ENCODE measurements at regions not wholly inside any gene's neighbourhood (a gene's known extent, or its start where the extent isn't known, plus 50 kb on each side); places are given as distances from the start of the nearest gene placed in this dataset.

GRCh38 chr13:74476365-74476764 is 342.2 kb upstream of the KLF12 start:
- no peak for ATAC-seq
- no peaks in the 10 kb centered on the region for H3K9me3 ChIP-seq
- intact Hi-C loops (cut with DNase I) = no loop called here
- no peaks in the 10 kb centered on the region for H3K36me3 ChIP-seq
- 43% methylated on average over 1 of the region's 1 CpG for WGBS (ENCODE audit: insufficient coverage, low coverage, low lambda C conversion rate, missing lambda C conversion rate)
- TF ChIP-seq CTCF (IDR thresholded peaks at IDR 0.05) = no peak
- no peak for TF ChIP-seq POLR2A (IDR thresholded peaks at IDR 0.05)
- H3K27me3 ChIP-seq = no peaks in the 10 kb centered on the region
- H3K27ac ChIP-seq = no peak overlapping the region
- H3K4me3 ChIP-seq = no peak overlapping the region
- H3K4me1 ChIP-seq = no peaks in the 10 kb centered on the region
- no peak for DNase-seq

GRCh38 chr13:74466864-74467263 is 332.7 kb upstream of the KLF12 start:
- intact Hi-C loops (cut with DNase I) = no loop called here
- Histone ChIP-seq H3K9me3 (no peaks in the 10 kb centered on the region), H3K27me3 (no peaks in the 10 kb centered on the region), H3K36me3 (no peaks in the 10 kb centered on the region), H3K27ac (no peak overlapping the region), H3K4me1 (no peaks in the 10 kb centered on the region), H3K4me3 (no peak overlapping the region)
- DNase-seq = no peak
- no peak for TF ChIP-seq CTCF (IDR thresholded peaks at IDR 0.05)
- TF ChIP-seq POLR2A (IDR thresholded peaks at IDR 0.05) = no peak
- ATAC-seq = no peak

GRCh38 chr13:74466020-74466419 is 331.8 kb upstream of the KLF12 start:
- ATAC-seq (no peak), DNase-seq (no peak)
- no peak overlapping the region for H3K27ac ChIP-seq
- H3K9me3 ChIP-seq = no peaks in the 10 kb centered on the region
- WGBS (ENCODE audit: insufficient coverage, low coverage, low lambda C conversion rate, missing lambda C conversion rate) = 67% methylated on average over 2 of the region's 2 CpGs
- H3K4me1 ChIP-seq = no peaks in the 10 kb centered on the region
- intact Hi-C loops (cut with DNase I) = no loop called here
- no peaks in the 10 kb centered on the region for H3K36me3 ChIP-seq
- H3K4me3 ChIP-seq = no peak overlapping the region
- no peaks in the 10 kb centered on the region for H3K27me3 ChIP-seq
- TF ChIP-seq CTCF (IDR thresholded peaks at IDR 0.05) = no peak
- TF ChIP-seq POLR2A (IDR thresholded peaks at IDR 0.05) = no peak

- no peak overlapping the region for H3K4me3 ChIP-seq
- no peak for DNase-seq
- intact Hi-C loops (cut with DNase I) = no loop called here
- no peaks in the 10 kb centered on the region for H3K27me3 ChIP-seq
- H3K4me1 ChIP-seq = no peaks in the 10 kb centered on the region
- TF ChIP-seq POLR2A (IDR thresholded peaks at IDR 0.05) = no peak
- TF ChIP-seq CTCF (IDR thresholded peaks at IDR 0.05) = no peak
- H3K36me3 ChIP-seq = no peaks in the 10 kb centered on the region
- no peak overlapping the region for H3K27ac ChIP-seq
- no peak for ATAC-seq
- no peaks in the 10 kb centered on the region for H3K9me3 ChIP-seq
- WGBS (ENCODE audit: insufficient coverage, low coverage, low lambda C conversion rate, missing lambda C conversion rate) = 50% methylated on average over 2 of the region's 2 CpGs
Measured at GRCh38 chr13:74465271-74465670, 331.1 kb upstream of the KLF12 start.

GRCh38 chr13:74464670-74465069 is 330.5 kb upstream of the KLF12 start:
- Histone ChIP-seq H3K27me3 (no peaks in the 10 kb centered on the region), H3K4me1 (no peaks in the 10 kb centered on the region), H3K36me3 (no peaks in the 10 kb centered on the region), H3K9me3 (no peaks in the 10 kb centered on the region), H3K27ac (no peak overlapping the region), H3K4me3 (no peak overlapping the region)
- ATAC-seq (no peak), DNase-seq (no peak)
- no peak for TF ChIP-seq POLR2A (IDR thresholded peaks at IDR 0.05)
- TF ChIP-seq CTCF (IDR thresholded peaks at IDR 0.05) = no peak
- intact Hi-C loops (cut with DNase I) = no loop called here
- 68% methylated on average over 3 of the region's 3 CpGs for WGBS (ENCODE audit: insufficient coverage, low coverage, low lambda C conversion rate, missing lambda C conversion rate)
